Thoracic aorta (tissue), 2 donors: ENCODE measurements at regions not wholly inside any gene's neighbourhood (a gene's known extent, or its start where the extent isn't known, plus 50 kb on each side); places are given as distances from the start of the nearest gene placed in this dataset.

Experiments
- ATAC-seq: fragments of 150-250 bp; one replicate; pipeline ENCODE4 v1.8.0; 2017; ENCODE audit warnings: low read depth; ENCODE audit not compliant: insufficient number of reproducible peaks, low FRiP score
- DNase-seq: peaks from one replicate; pipeline ENCODE4 v3.0.0-alpha.2; 2020; ENCODE audit warnings: low spot score
- H3K27ac ChIP-seq, 2 donors: fragments of 200-600 bp; sonication (generic); 1 replicate in 1 of 2; 2 replicates in 1 of 2; pipeline ENCODE4 v1.5.1; 2016; ENCODE audit warnings: mild to moderate bottlenecking in 2 of 2, moderate library complexity in 2 of 2
- H3K27me3 ChIP-seq: fragments of 200-600 bp; sonication (generic); replicated peaks from 2 replicates; pipeline ENCODE4 v1.6.0; 2016; ENCODE audit warnings: mild to moderate bottlenecking; ENCODE audit not compliant: insufficient read depth
- H3K36me3 ChIP-seq: fragments of 200-600 bp; sonication (generic); one replicate; pipeline ENCODE4 v1.5.1; 2016
- H3K4me1 ChIP-seq, 2 donors: fragments of 200-600 bp; sonication (generic); 1 replicate in 1 of 2; 2 replicates in 1 of 2; pipeline versions ENCODE4 v1.5.1 to v1.6.0; 2016; ENCODE audit warnings: low read depth in 2 of 2, mild to moderate bottlenecking in 1 of 2; ENCODE audit not compliant: control insufficient read depth in 1 of 2
- H3K4me3 ChIP-seq: fragments of 200-600 bp; sonication (generic); 2 replicates; pipeline ENCODE4 v1.5.1; 2016; ENCODE audit warnings: mild to moderate bottlenecking
- H3K9me3 ChIP-seq: fragments of 200-600 bp; sonication (generic); 2 replicates; pipeline ENCODE4 v1.5.1; 2016
- CTCF ChIP-seq: fragments of 200-600 bp; sonication (generic); IDR thresholded peaks from one replicate; pipeline ENCODE4 v1.5.1; 2019; ENCODE audit warnings: antibody characterized with exemption

DNA sequence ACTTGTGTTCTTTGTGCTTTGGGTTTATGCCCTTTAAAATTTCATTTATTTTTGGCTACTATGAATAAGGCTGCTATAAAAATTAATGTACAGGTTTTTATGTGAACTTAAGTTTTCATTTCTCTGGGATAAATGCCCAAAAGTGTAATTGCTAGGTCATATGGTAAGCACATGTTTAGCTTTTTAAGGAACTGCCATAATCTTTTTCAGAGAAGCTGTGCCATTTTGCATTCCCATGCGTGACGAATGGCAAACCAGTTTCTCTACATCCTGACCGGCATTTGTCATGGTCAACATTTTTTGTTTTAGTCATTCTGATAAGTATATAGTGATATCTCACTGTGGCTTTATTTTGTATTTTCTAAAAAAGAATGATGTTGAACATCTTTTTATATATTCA, 236.0 kb upstream of the SGK1 start:
- Histone ChIP-seq H3K4me1 (no peaks in the 10 kb centered on the region), H3K36me3 (no peaks in the 10 kb centered on the region), H3K9me3 (no peaks in the 10 kb centered on the region), H3K4me3 (no peak overlapping the region), H3K27ac (no peak overlapping the region), H3K27me3 (no peaks in the 10 kb centered on the region)
- TF ChIP-seq CTCF: no peak
- DNase-seq (no peak), ATAC-seq (no peak)

- no peak overlapping the region for H3K27ac ChIP-seq
Observed at GRCh38 chr6:134551245-134551960, 233.5 kb upstream of the SGK1 start.

DNA sequence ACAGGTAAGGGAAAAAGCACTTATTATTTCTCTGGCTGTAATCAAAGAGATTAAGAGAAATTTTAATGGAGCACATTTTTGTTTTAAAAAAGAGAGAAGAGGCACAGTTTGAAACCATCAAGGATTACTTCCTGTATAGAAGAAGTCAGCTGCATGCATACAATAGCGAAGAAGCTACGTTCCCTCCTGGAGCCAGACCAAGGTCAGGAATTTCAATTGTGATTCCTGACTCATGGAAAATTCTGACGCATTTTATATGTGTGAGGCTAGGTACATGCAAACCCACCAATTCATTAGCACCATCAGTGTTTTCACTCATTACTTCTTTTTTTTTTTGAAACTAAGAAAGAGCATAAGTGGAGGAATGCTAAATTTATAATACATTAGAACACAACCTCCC, 232.7 kb upstream of the SGK1 start:
- Histone ChIP-seq H3K4me3 (no peak overlapping the region), H3K4me1 (no peaks in the 10 kb centered on the region), H3K9me3 (no peaks in the 10 kb centered on the region), H3K27ac (no peak overlapping the region), H3K27me3 (no peaks in the 10 kb centered on the region), H3K36me3 (no peaks in the 10 kb centered on the region)
- no peak for DNase-seq
- ATAC-seq: no peak
- no peak for TF ChIP-seq CTCF

More at GRCh38 chr6:134551245-134551960, 233.5 kb upstream of the SGK1 start:
- TF ChIP-seq CTCF: no peak
- ATAC-seq: no peak
- no peak overlapping the region for H3K4me3 ChIP-seq
- no peaks in the 10 kb centered on the region for H3K9me3 ChIP-seq
- no peaks in the 10 kb centered on the region for H3K36me3 ChIP-seq
- no peaks in the 10 kb centered on the region for H3K4me1 ChIP-seq
- H3K27me3 ChIP-seq: no peaks in the 10 kb centered on the region
- no peak for DNase-seq

GRCh38 chr6:134549854-134550253, 231.9 kb upstream of the SGK1 start:
- no peaks in the 10 kb centered on the region for H3K4me1 ChIP-seq
- H3K9me3 ChIP-seq: no peaks in the 10 kb centered on the region
- H3K4me3 ChIP-seq: no peak overlapping the region
- H3K27ac ChIP-seq: no peak overlapping the region
- ATAC-seq: no peak
- DNase-seq: no peak
- no peaks in the 10 kb centered on the region for H3K36me3 ChIP-seq
- TF ChIP-seq CTCF: no peak
- no peaks in the 10 kb centered on the region for H3K27me3 ChIP-seq

DNA sequence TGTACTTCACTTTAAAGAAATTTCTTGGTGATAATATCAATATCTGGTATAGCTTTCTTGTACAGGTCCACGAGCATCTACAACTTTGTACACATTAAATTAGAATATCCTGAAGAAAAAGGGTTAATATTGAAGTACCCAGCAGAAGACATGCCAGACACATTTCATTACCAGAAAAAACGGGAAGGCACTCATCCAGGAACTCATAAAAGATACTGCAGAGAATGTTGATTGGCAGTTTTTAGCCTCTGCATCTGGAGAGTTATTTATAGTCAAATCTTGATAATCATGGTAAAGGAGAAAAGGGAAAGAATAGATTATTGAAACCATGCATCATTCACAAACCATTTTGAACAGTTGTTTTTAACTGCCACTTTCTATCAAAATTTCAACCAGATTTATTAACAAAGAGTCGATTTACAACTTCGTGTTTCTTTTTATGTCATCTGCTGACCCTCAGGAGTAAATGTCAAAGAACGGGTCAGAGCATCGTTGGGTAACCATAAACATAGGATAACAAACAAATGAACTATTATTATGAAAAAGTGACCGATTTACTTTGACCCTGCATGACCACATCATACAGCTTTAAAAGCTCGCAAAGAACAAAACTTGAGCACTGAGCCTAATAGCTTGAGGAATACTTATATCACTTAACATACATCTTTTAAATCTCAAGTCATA, 229.2 kb upstream of the SGK1 start:
- no peak overlapping the region for H3K4me3 ChIP-seq
- H3K36me3 ChIP-seq: no peaks in the 10 kb centered on the region
- no peaks in the 10 kb centered on the region for H3K27me3 ChIP-seq
- H3K9me3 ChIP-seq: no peaks in the 10 kb centered on the region
- DNase-seq: no peak
- no peaks in the 10 kb centered on the region for H3K4me1 ChIP-seq
- H3K27ac ChIP-seq: no peak overlapping the region
- TF ChIP-seq CTCF: no peak
- no peak for ATAC-seq
